ENCODE measurements at regions not wholly inside any gene's neighbourhood (a gene's known extent, or its start where the extent isn't known, plus 50 kb on each side); places are given as distances from the start of the nearest gene placed in this dataset.

DNA sequence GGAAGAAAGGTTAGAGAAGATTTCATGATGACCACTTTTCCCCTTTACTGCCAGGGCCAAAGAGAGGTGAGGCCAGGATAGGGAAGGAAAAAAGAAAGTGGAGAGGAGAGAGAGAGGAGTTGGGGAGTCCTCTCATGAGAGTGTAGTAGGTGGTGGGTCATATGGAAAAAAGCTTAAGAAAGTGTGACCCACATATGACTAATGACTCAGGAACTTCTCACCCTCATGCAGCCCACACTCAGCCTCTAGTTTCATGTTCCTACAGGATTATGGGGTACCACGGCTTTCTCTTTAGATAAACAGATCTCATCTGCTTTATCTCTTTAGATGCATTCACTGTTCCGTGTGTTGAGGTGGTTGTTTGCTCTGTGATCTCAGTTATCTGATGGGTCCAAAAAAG is 462.5 kb upstream of the IGFBP3 start:
- H3K79me1 ChIP-seq (replicated peaks; ENCODE audit: low read length, poor library complexity, severe bottlenecking), result no peaks in the 10 kb centered on the region

DNA sequence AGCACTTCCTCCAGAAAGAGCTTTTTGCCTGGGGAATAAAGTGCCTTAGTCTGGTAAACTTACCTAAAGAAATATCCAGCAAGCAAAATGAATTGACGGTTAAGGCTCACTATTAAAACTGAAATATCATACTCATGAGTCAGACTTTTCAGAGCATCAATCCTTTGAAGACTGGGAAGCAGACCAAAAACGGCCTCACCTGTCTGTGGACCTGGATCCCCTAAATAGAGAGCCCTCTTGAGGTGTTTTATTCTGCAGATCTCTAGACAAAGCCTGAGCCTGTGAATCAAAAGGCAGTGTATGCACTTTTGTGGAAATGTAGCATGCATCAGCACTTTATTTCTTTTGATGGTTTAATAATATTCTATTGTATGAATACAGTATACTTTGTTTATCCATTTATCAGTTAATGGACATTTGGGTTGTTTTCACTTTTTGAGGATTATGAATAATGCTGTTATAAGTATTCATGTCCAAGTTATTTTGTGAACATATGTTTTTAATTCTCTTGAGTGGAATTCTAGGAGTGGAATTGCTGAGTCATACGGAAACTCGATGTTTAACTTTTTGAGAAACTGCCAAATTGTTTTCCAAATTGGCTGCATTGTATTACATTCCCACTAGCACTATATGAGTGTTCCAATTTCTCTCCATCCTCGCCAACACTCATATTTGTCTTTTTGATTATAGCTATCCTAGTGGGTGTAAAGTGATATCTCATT is 449.0 kb upstream of the IGFBP3 start:
- WGBS, result 94% methylated on average over 4 of the region's 5 CpGs
- H3K14ac ChIP-seq (ENCODE audit: low read length in 2 of 2), result no peak overlapping the region
- no peak overlapping the region for H2BK12ac ChIP-seq (ENCODE audit: low read length in 2 of 2)
- H3K79me1 ChIP-seq (replicated peaks; ENCODE audit: low read length, poor library complexity, severe bottlenecking), result no peaks in the 10 kb centered on the region
- no peak overlapping the region for H3K18ac ChIP-seq (ENCODE audit: low read depth in 1 of 2, low read length in 2 of 2)
- H2BK120ac ChIP-seq (ENCODE audit: low read depth, low read length), result no peak overlapping the region
- H3K4me2 ChIP-seq (ENCODE audit: low read length, poor library complexity, severe bottlenecking), result no peak overlapping the region
- no peak overlapping the region for H3K4ac ChIP-seq (ENCODE audit: low read depth in 1 of 2, low read length in 2 of 2)
- H4K91ac ChIP-seq (ENCODE audit: low read length), result no peak overlapping the region
- peak overlapping the region; percentile 65 for H3K9ac ChIP-seq (ENCODE audit: low read length)
- no peak overlapping the region for H3K23ac ChIP-seq (ENCODE audit: low read length in 2 of 2)
- H2AK5ac ChIP-seq (ENCODE audit: low read length, severe bottlenecking), result no peak overlapping the region
- H3K4me3 ChIP-seq (ENCODE audit: insufficient read depth in 1 of 2, low read depth in 1 of 2, low read length in 2 of 2), result no peak overlapping the region
- H2BK5ac ChIP-seq (ENCODE audit: low read depth, low read length, poor library complexity, severe bottlenecking), result no peak overlapping the region
- no peaks in the 10 kb centered on the region for H3K36me3 ChIP-seq (ENCODE audit: control insufficient read depth in 1 of 2, insufficient read depth in 2 of 2, low read depth in 1 of 2, low read length in 2 of 2)
- H3K27ac ChIP-seq (ENCODE audit: low read length, poor library complexity, severe bottlenecking), result no peak overlapping the region
- no peaks in the 10 kb centered on the region for H3K4me1 ChIP-seq (ENCODE audit: control insufficient read depth, insufficient read depth, low read depth, low read length)
- no peak for DNase-seq
- no peak overlapping the region for H2BK15ac ChIP-seq (ENCODE audit: low read depth, poor library complexity, severe bottlenecking)
- no peaks in the 10 kb centered on the region for H3K27me3 ChIP-seq (ENCODE audit: control insufficient read depth in 1 of 2, insufficient read depth in 1 of 2, low read length in 2 of 2)
- H2AFZ ChIP-seq (ENCODE audit: low read depth, low read length), result no peak overlapping the region
- no peaks in the 10 kb centered on the region for H3K9me3 ChIP-seq (ENCODE audit: control insufficient read depth, low read length)
- no peak overlapping the region for H4K8ac ChIP-seq (ENCODE audit: low read length)

More for the DNA sequence above, 462.5 kb upstream of the IGFBP3 start:
- H3K14ac ChIP-seq (ENCODE audit: low read length in 2 of 2), result no peak overlapping the region
- H3K4me1 ChIP-seq (ENCODE audit: control insufficient read depth, insufficient read depth, low read depth, low read length), result no peaks in the 10 kb centered on the region
- no peak overlapping the region for H3K4me2 ChIP-seq (ENCODE audit: low read length, poor library complexity, severe bottlenecking)
- no peak overlapping the region for H2BK15ac ChIP-seq (ENCODE audit: low read depth, poor library complexity, severe bottlenecking)
- no peaks in the 10 kb centered on the region for H3K36me3 ChIP-seq (ENCODE audit: control insufficient read depth in 1 of 2, insufficient read depth in 2 of 2, low read depth in 1 of 2, low read length in 2 of 2)
- peak; percentile 70 for DNase-seq
- no peak overlapping the region for H3K18ac ChIP-seq (ENCODE audit: low read depth in 1 of 2, low read length in 2 of 2)
- H3K27ac ChIP-seq (ENCODE audit: low read length, poor library complexity, severe bottlenecking), result no peak overlapping the region
- H2BK12ac ChIP-seq (ENCODE audit: low read length in 2 of 2), result no peak overlapping the region
- no peak overlapping the region for H4K91ac ChIP-seq (ENCODE audit: low read length)
- H3K9ac ChIP-seq (ENCODE audit: low read length), result no peak overlapping the region
- H2AFZ ChIP-seq (ENCODE audit: low read depth, low read length), result no peak overlapping the region
- H3K4me3 ChIP-seq (ENCODE audit: insufficient read depth in 1 of 2, low read depth in 1 of 2, low read length in 2 of 2), result no peak overlapping the region
- H3K23ac ChIP-seq (ENCODE audit: low read length in 2 of 2), result no peak overlapping the region
- no peak overlapping the region for H2AK5ac ChIP-seq (ENCODE audit: low read length, severe bottlenecking)
- WGBS, result 32% methylated on average over 2 of the region's 2 CpGs
- no peak overlapping the region for H4K8ac ChIP-seq (ENCODE audit: low read length)
- no peaks in the 10 kb centered on the region for H3K27me3 ChIP-seq (ENCODE audit: control insufficient read depth in 1 of 2, insufficient read depth in 1 of 2, low read length in 2 of 2)
- H3K4ac ChIP-seq (ENCODE audit: low read depth in 1 of 2, low read length in 2 of 2), result no peak overlapping the region
- H3K9me3 ChIP-seq (ENCODE audit: control insufficient read depth, low read length), result peaks cover 7% of the 10 kb centered on the region
- H2BK5ac ChIP-seq (ENCODE audit: low read depth, low read length, poor library complexity, severe bottlenecking), result no peak overlapping the region
- H2BK120ac ChIP-seq (ENCODE audit: low read depth, low read length), result no peak overlapping the region

GRCh38 chr7:46368871-46369270 is 447.8 kb upstream of the IGFBP3 start:
- Histone ChIP-seq H4K8ac (ENCODE audit: low read length) (no peak overlapping the region), H2BK12ac (ENCODE audit: low read length in 2 of 2) (no peak overlapping the region), H3K23ac (ENCODE audit: low read length in 2 of 2) (no peak overlapping the region), H2AFZ (ENCODE audit: low read depth, low read length) (no peak overlapping the region), H3K27me3 (ENCODE audit: control insufficient read depth in 1 of 2, insufficient read depth in 1 of 2, low read length in 2 of 2) (no peaks in the 10 kb centered on the region), H2AK5ac (ENCODE audit: low read length, severe bottlenecking) (no peak overlapping the region), H3K4ac (ENCODE audit: low read depth in 1 of 2, low read length in 2 of 2) (no peak overlapping the region), H2BK15ac (ENCODE audit: low read depth, poor library complexity, severe bottlenecking) (no peak overlapping the region), H3K4me3 (ENCODE audit: insufficient read depth in 1 of 2, low read depth in 1 of 2, low read length in 2 of 2) (no peak overlapping the region), H3K36me3 (ENCODE audit: control insufficient read depth in 1 of 2, insufficient read depth in 2 of 2, low read depth in 1 of 2, low read length in 2 of 2) (no peaks in the 10 kb centered on the region), H3K9ac (ENCODE audit: low read length) (no peak overlapping the region), H3K4me2 (ENCODE audit: low read length, poor library complexity, severe bottlenecking) (no peak overlapping the region), H3K27ac (ENCODE audit: low read length, poor library complexity, severe bottlenecking) (no peak overlapping the region), H3K79me1 (replicated peaks; ENCODE audit: low read length, poor library complexity, severe bottlenecking) (no peaks in the 10 kb centered on the region), H4K91ac (ENCODE audit: low read length) (no peak overlapping the region), H3K18ac (ENCODE audit: low read depth in 1 of 2, low read length in 2 of 2) (no peak overlapping the region), H2BK5ac (ENCODE audit: low read depth, low read length, poor library complexity, severe bottlenecking) (no peak overlapping the region), H3K14ac (ENCODE audit: low read length in 2 of 2) (no peak overlapping the region), H3K4me1 (ENCODE audit: control insufficient read depth, insufficient read depth, low read depth, low read length) (no peaks in the 10 kb centered on the region), H2BK120ac (ENCODE audit: low read depth, low read length) (no peak overlapping the region), H3K9me3 (ENCODE audit: control insufficient read depth, low read length) (no peaks in the 10 kb centered on the region)
- no peak for DNase-seq
- WGBS, result no CpG with 5 or more reads among the region's 1 CpG

- Histone ChIP-seq H2BK5ac (ENCODE audit: low read depth, low read length, poor library complexity, severe bottlenecking) (no peak overlapping the region), H2BK15ac (ENCODE audit: low read depth, poor library complexity, severe bottlenecking) (no peak overlapping the region), H3K9ac (ENCODE audit: low read length) (no peak overlapping the region), H2BK120ac (ENCODE audit: low read depth, low read length) (no peak overlapping the region), H3K18ac (ENCODE audit: low read depth in 1 of 2, low read length in 2 of 2) (no peak overlapping the region), H4K91ac (ENCODE audit: low read length) (no peak overlapping the region), H3K27me3 (ENCODE audit: control insufficient read depth in 1 of 2, insufficient read depth in 1 of 2, low read length in 2 of 2) (no peaks in the 10 kb centered on the region), H3K4me1 (ENCODE audit: control insufficient read depth, insufficient read depth, low read depth, low read length) (no peaks in the 10 kb centered on the region), H3K4me3 (ENCODE audit: insufficient read depth in 1 of 2, low read depth in 1 of 2, low read length in 2 of 2) (no peak overlapping the region), H3K23ac (ENCODE audit: low read length in 2 of 2) (no peak overlapping the region), H3K36me3 (ENCODE audit: control insufficient read depth in 1 of 2, insufficient read depth in 2 of 2, low read depth in 1 of 2, low read length in 2 of 2) (no peaks in the 10 kb centered on the region), H4K8ac (ENCODE audit: low read length) (no peak overlapping the region), H3K79me1 (replicated peaks; ENCODE audit: low read length, poor library complexity, severe bottlenecking) (no peaks in the 10 kb centered on the region), H2BK12ac (ENCODE audit: low read length in 2 of 2) (no peak overlapping the region), H3K9me3 (ENCODE audit: control insufficient read depth, low read length) (no peaks in the 10 kb centered on the region), H3K4me2 (ENCODE audit: low read length, poor library complexity, severe bottlenecking) (no peak overlapping the region), H2AFZ (ENCODE audit: low read depth, low read length) (no peak overlapping the region), H2AK5ac (ENCODE audit: low read length, severe bottlenecking) (no peak overlapping the region), H3K4ac (ENCODE audit: low read depth in 1 of 2, low read length in 2 of 2) (no peak overlapping the region), H3K14ac (ENCODE audit: low read length in 2 of 2) (no peak overlapping the region), H3K27ac (ENCODE audit: low read length, poor library complexity, severe bottlenecking) (no peak overlapping the region)
- WGBS, result no CpG with 5 or more reads among the region's 1 CpG
- DNase-seq, result no peak
These were observed 445.5 kb upstream of the IGFBP3 start for GRCh38 chr7:46366526-46366925.

All from mesenchymal stem cell (in vitro differentiated cells and primary cell).